ENCODE measurements at regions not wholly inside any gene's neighbourhood (a gene's known extent, or its start where the extent isn't known, plus 50 kb on each side); places are given as distances from the start of the nearest gene placed in this dataset.
A peak's percentile ranks its signal among the peaks of the same experiment; 100 is the strongest.

- H3K4me1 ChIP-seq = peaks cover 3 to 10% of the 10 kb centered on the region in 2 donors
- no peaks in the 10 kb centered on the region for H3K27me3 ChIP-seq
- intact Hi-C loops (cut with DNase I) = no loop called here
- H3K36me3 ChIP-seq = no peaks in the 10 kb centered on the region
- DNase-seq = no peak
- no peak for TF ChIP-seq POLR2A (IDR thresholded peaks at IDR 0.05)
- no peak for TF ChIP-seq CTCF (IDR thresholded peaks at IDR 0.05)
- H3K4me3 ChIP-seq (replicated peaks in 1 of 3) = no peak overlapping the region
- WGBS, 2 donors = 83 to 88% methylated on average over 3 of the region's 3 CpGs
- H3K9me3 ChIP-seq = no peaks in the 10 kb centered on the region
- H3K27ac ChIP-seq = no peak overlapping the region
These were observed 436.0 kb downstream of the ZNF608 start for GRCh38 chr5:124310453-124310852.

- WGBS, 2 donors = 57 to 63% methylated on average over 11 of the region's 11 CpGs
- Histone ChIP-seq H3K4me1 (peaks cover 3 to 10% of the 10 kb centered on the region in 2 donors), H3K27me3 (no peaks in the 10 kb centered on the region), H3K9me3 (no peaks in the 10 kb centered on the region), H3K36me3 (no peaks in the 10 kb centered on the region), H3K4me3 (replicated peaks in 1 of 3) (no peak overlapping the region), H3K27ac (no peak overlapping the region)
- TF ChIP-seq POLR2A (IDR thresholded peaks at IDR 0.05) (no peak), CTCF (IDR thresholded peaks at IDR 0.05) (no peak)
- DNase-seq = peak in 1 of 2 donors; percentile 9
- intact Hi-C loops (cut with DNase I) = no loop called here
These were observed 437.0 kb downstream of the ZNF608 start for GRCh38 chr5:124309241-124309980.

- H3K9me3 ChIP-seq = no peaks in the 10 kb centered on the region
- H3K4me3 ChIP-seq (replicated peaks in 1 of 3) = no peak overlapping the region
- DNase-seq = no peak
- no peaks in the 10 kb centered on the region for H3K27me3 ChIP-seq
- H3K36me3 ChIP-seq = no peaks in the 10 kb centered on the region
- WGBS, 2 donors = 87 to 97% methylated on average over 1 of the region's 1 CpG
- no peak overlapping the region for H3K27ac ChIP-seq
- H3K4me1 ChIP-seq = no peaks in the 10 kb centered on the region
- no peak for TF ChIP-seq CTCF (IDR thresholded peaks at IDR 0.05)
- intact Hi-C loops (cut with DNase I) = no loop called here
These were observed 443.1 kb downstream of the ZNF608 start for GRCh38 chr5:124303366-124303765.

GRCh38 chr5:124302533-124302932, 443.9 kb downstream of the ZNF608 start:
- DNase-seq = no peak
- TF ChIP-seq CTCF (IDR thresholded peaks at IDR 0.05) = no peak
- TF ChIP-seq POLR2A (IDR thresholded peaks at IDR 0.05) = no peak
- no peaks in the 10 kb centered on the region for H3K36me3 ChIP-seq
- no peaks in the 10 kb centered on the region for H3K4me1 ChIP-seq
- 70 to 82% methylated on average over 2 of the region's 2 CpGs for WGBS, 2 donors
- no peak overlapping the region for H3K4me3 ChIP-seq (replicated peaks in 1 of 3)
- intact Hi-C loops (cut with DNase I) = no loop called here
- H3K27me3 ChIP-seq = no peaks in the 10 kb centered on the region
- H3K27ac ChIP-seq = no peak overlapping the region
- no peaks in the 10 kb centered on the region for H3K9me3 ChIP-seq

GRCh38 chr5:124301850-124302249, 444.6 kb downstream of the ZNF608 start:
- Histone ChIP-seq H3K9me3 (no peaks in the 10 kb centered on the region), H3K4me3 (replicated peaks in 1 of 3) (no peak overlapping the region), H3K4me1 (no peaks in the 10 kb centered on the region), H3K36me3 (no peaks in the 10 kb centered on the region), H3K27ac (no peak overlapping the region), H3K27me3 (no peaks in the 10 kb centered on the region)
- TF ChIP-seq POLR2A (IDR thresholded peaks at IDR 0.05) (no peak), CTCF (IDR thresholded peaks at IDR 0.05) (no peak)
- intact Hi-C loops (cut with DNase I) = no loop called here
- DNase-seq = no peak
- WGBS, 2 donors = 89 to 98% methylated on average over 2 of the region's 2 CpGs

Data from thyroid gland (tissue), 4 donors.